NCI-H146 treated with DMSO at 0.1 percent for 48 hours (cell line): ENCODE measurements at regions not wholly inside any gene's neighbourhood (a gene's known extent, or its start where the extent isn't known, plus 50 kb on each side); places are given as distances from the start of the nearest gene placed in this dataset.
"Not testable (repeated sequence)": the region's sequence is repeated elsewhere in the genome, so short reads cannot be mapped to it uniquely, and the experiment has no call there.

ENCODE experiments used
- DNase-seq: peaks from one replicate; lab custom pipeline; 2025; ENCODE audit not compliant: unreplicated experiment; lab: John Stamatoyannopoulos, UW

GRCh38 chr15:88965097-88965496 is 51.9 kb upstream of the MFGE8 start:
- not testable (repeated sequence) for DNase-seq

- no peak for DNase-seq
Measured at GRCh38 chr15:88970232-88970631, 57.1 kb upstream of the MFGE8 start.

- no peak for DNase-seq
Measured at GRCh38 chr15:88974392-88974791, 61.2 kb upstream of the MFGE8 start.

GRCh38 chr15:88975891-88976290 is 62.7 kb upstream of the MFGE8 start:
- no peak for DNase-seq

- no peak for DNase-seq
Measured at GRCh38 chr15:88976656-88977055, 63.5 kb upstream of the MFGE8 start.

GRCh38 chr15:88979674-88980073 is 66.5 kb upstream of the MFGE8 start:
- no peak for DNase-seq

- no peak for DNase-seq
Measured at GRCh38 chr15:88980498-88980897, 67.3 kb upstream of the MFGE8 start.

- no peak for DNase-seq
Measured at GRCh38 chr15:88981244-88982215, 68.4 kb upstream of the MFGE8 start.

- no peak for DNase-seq
Measured at GRCh38 chr15:88982304-88982945, 69.2 kb upstream of the MFGE8 start.

GRCh38 chr15:88982946-88983342 is 69.8 kb upstream of the MFGE8 start:
- DNase-seq, result no peak

- DNase-seq, result no peak
Measured at GRCh38 chr15:88983861-88984429, 70.8 kb upstream of the MFGE8 start.

GRCh38 chr15:88985547-88986393 is 72.6 kb upstream of the MFGE8 start:
- DNase-seq, result no peak

GRCh38 chr15:88986949-88987590 is 73.9 kb upstream of the MFGE8 start:
- DNase-seq, result no peak

GRCh38 chr15:88987591-88987933 is 74.4 kb upstream of the MFGE8 start:
- no peak for DNase-seq

- DNase-seq, result no peak
Measured at GRCh38 chr15:88987934-88988671, 74.9 kb upstream of the MFGE8 start.

- no peak for DNase-seq
Measured at GRCh38 chr15:88989578-88989977, 76.4 kb upstream of the MFGE8 start.

- no peak for DNase-seq
Measured at GRCh38 chr15:88990185-88990679, 77.1 kb upstream of the MFGE8 start.

GRCh38 chr15:88992216-88992615 is 79.0 kb upstream of the MFGE8 start:
- no peak for DNase-seq

GRCh38 chr15:88992912-88993376 is 79.8 kb upstream of the MFGE8 start:
- DNase-seq, result no peak

GRCh38 chr15:88993662-88994061 is 80.5 kb upstream of the MFGE8 start:
- no peak for DNase-seq
